ENCODE measurements at regions not wholly inside any gene's neighbourhood (a gene's known extent, or its start where the extent isn't known, plus 50 kb on each side); places are given as distances from the start of the nearest gene placed in this dataset.

- no peak overlapping the region for H4K8ac ChIP-seq (ENCODE audit: low read length)
- no peak overlapping the region for H2BK12ac ChIP-seq (ENCODE audit: low read length in 2 of 2)
- H3K18ac ChIP-seq (ENCODE audit: low read depth in 1 of 2, low read length in 2 of 2) = no peak overlapping the region
- H3K14ac ChIP-seq (ENCODE audit: low read length in 2 of 2) = no peak overlapping the region
- no peak overlapping the region for H2BK120ac ChIP-seq (ENCODE audit: low read depth, low read length)
- no peaks in the 10 kb centered on the region for H3K79me1 ChIP-seq (replicated peaks; ENCODE audit: low read length, poor library complexity, severe bottlenecking)
- no peak for DNase-seq
- no peak overlapping the region for H3K4me2 ChIP-seq (ENCODE audit: low read length, poor library complexity, severe bottlenecking)
- H2BK5ac ChIP-seq (ENCODE audit: low read depth, low read length, poor library complexity, severe bottlenecking) = no peak overlapping the region
- H3K9ac ChIP-seq (ENCODE audit: low read length) = no peak overlapping the region
- H3K9me3 ChIP-seq (ENCODE audit: control insufficient read depth, low read length) = no peaks in the 10 kb centered on the region
- H2BK15ac ChIP-seq (ENCODE audit: low read depth, poor library complexity, severe bottlenecking) = no peak overlapping the region
- no peaks in the 10 kb centered on the region for H3K36me3 ChIP-seq (ENCODE audit: control insufficient read depth in 1 of 2, insufficient read depth in 2 of 2, low read depth in 1 of 2, low read length in 2 of 2)
- no peak overlapping the region for H3K23ac ChIP-seq (ENCODE audit: low read length in 2 of 2)
- no peak overlapping the region for H3K27ac ChIP-seq (ENCODE audit: low read length, poor library complexity, severe bottlenecking)
- H2AK5ac ChIP-seq (ENCODE audit: low read length, severe bottlenecking) = no peak overlapping the region
- no peak overlapping the region for H3K4ac ChIP-seq (ENCODE audit: low read depth in 1 of 2, low read length in 2 of 2)
- H4K91ac ChIP-seq (ENCODE audit: low read length) = no peak overlapping the region
- H2AFZ ChIP-seq (ENCODE audit: low read depth, low read length) = no peak overlapping the region
- 67% methylated on average over 2 of the region's 2 CpGs for WGBS
- no peak overlapping the region for H3K4me3 ChIP-seq (ENCODE audit: insufficient read depth in 1 of 2, low read depth in 1 of 2, low read length in 2 of 2)
- no peaks in the 10 kb centered on the region for H3K4me1 ChIP-seq (ENCODE audit: control insufficient read depth, insufficient read depth, low read depth, low read length)
- no peaks in the 10 kb centered on the region for H3K27me3 ChIP-seq (ENCODE audit: control insufficient read depth in 1 of 2, insufficient read depth in 1 of 2, low read length in 2 of 2)
Measured at GRCh38 chr11:128250482-128250881, 336.9 kb downstream of the ETS1 start.

GRCh38 chr11:128246810-128247594, 340.4 kb downstream of the ETS1 start:
- Histone ChIP-seq H3K9me3 (ENCODE audit: control insufficient read depth, low read length) (no peaks in the 10 kb centered on the region), H2AK5ac (ENCODE audit: low read length, severe bottlenecking) (no peak overlapping the region), H2AFZ (ENCODE audit: low read depth, low read length) (peak overlapping the region; percentile 74), H4K91ac (ENCODE audit: low read length) (peak overlapping the region; percentile 18), H2BK15ac (ENCODE audit: low read depth, poor library complexity, severe bottlenecking) (no peak overlapping the region), H2BK12ac (ENCODE audit: low read length in 2 of 2) (peak overlapping the region; percentile 18 to 58), H3K18ac (ENCODE audit: low read depth in 1 of 2, low read length in 2 of 2) (peak overlapping the region; percentile 45 to 91), H3K27ac (ENCODE audit: low read length, poor library complexity, severe bottlenecking) (no peak overlapping the region), H2BK120ac (ENCODE audit: low read depth, low read length) (no peak overlapping the region), H3K4me1 (ENCODE audit: control insufficient read depth, insufficient read depth, low read depth, low read length) (no peaks in the 10 kb centered on the region), H3K36me3 (ENCODE audit: control insufficient read depth in 1 of 2, insufficient read depth in 2 of 2, low read depth in 1 of 2, low read length in 2 of 2) (no peaks in the 10 kb centered on the region), H3K4me3 (ENCODE audit: insufficient read depth in 1 of 2, low read depth in 1 of 2, low read length in 2 of 2) (no peak overlapping the region), H3K9ac (ENCODE audit: low read length) (peak overlapping the region; percentile 31), H4K8ac (ENCODE audit: low read length) (no peak overlapping the region), H3K79me1 (replicated peaks; ENCODE audit: low read length, poor library complexity, severe bottlenecking) (no peaks in the 10 kb centered on the region), H3K4ac (ENCODE audit: low read depth in 1 of 2, low read length in 2 of 2) (peak overlapping the region in 1 of 2 experiments; percentile 76), H3K23ac (ENCODE audit: low read length in 2 of 2) (no peak overlapping the region), H3K4me2 (ENCODE audit: low read length, poor library complexity, severe bottlenecking) (no peak overlapping the region), H3K27me3 (ENCODE audit: control insufficient read depth in 1 of 2, insufficient read depth in 1 of 2, low read length in 2 of 2) (no peaks in the 10 kb centered on the region), H2BK5ac (ENCODE audit: low read depth, low read length, poor library complexity, severe bottlenecking) (no peak overlapping the region), H3K14ac (ENCODE audit: low read length in 2 of 2) (peak overlapping the region in 1 of 2 experiments; percentile 55)
- DNase-seq = no peak
- 45% methylated on average over 6 of the region's 6 CpGs for WGBS

GRCh38 chr11:128246364-128246801, 341.0 kb downstream of the ETS1 start:
- peak overlapping the region in 1 of 2 experiments; percentile 55 for H3K14ac ChIP-seq (ENCODE audit: low read length in 2 of 2)

GRCh38 chr11:128244871-128245270, 342.5 kb downstream of the ETS1 start:
- no peak overlapping the region for H2BK120ac ChIP-seq (ENCODE audit: low read depth, low read length)
- no peaks in the 10 kb centered on the region for H3K36me3 ChIP-seq (ENCODE audit: control insufficient read depth in 1 of 2, insufficient read depth in 2 of 2, low read depth in 1 of 2, low read length in 2 of 2)
- H3K27ac ChIP-seq (ENCODE audit: low read length, poor library complexity, severe bottlenecking) = no peak overlapping the region
- H2BK15ac ChIP-seq (ENCODE audit: low read depth, poor library complexity, severe bottlenecking) = no peak overlapping the region
- no peak overlapping the region for H3K4ac ChIP-seq (ENCODE audit: low read depth in 1 of 2, low read length in 2 of 2)
- H3K4me2 ChIP-seq (ENCODE audit: low read length, poor library complexity, severe bottlenecking) = no peak overlapping the region
- H4K8ac ChIP-seq (ENCODE audit: low read length) = no peak overlapping the region
- H3K79me1 ChIP-seq (replicated peaks; ENCODE audit: low read length, poor library complexity, severe bottlenecking) = no peaks in the 10 kb centered on the region
- no peaks in the 10 kb centered on the region for H3K27me3 ChIP-seq (ENCODE audit: control insufficient read depth in 1 of 2, insufficient read depth in 1 of 2, low read length in 2 of 2)
- no peak overlapping the region for H2BK5ac ChIP-seq (ENCODE audit: low read depth, low read length, poor library complexity, severe bottlenecking)
- no peaks in the 10 kb centered on the region for H3K9me3 ChIP-seq (ENCODE audit: control insufficient read depth, low read length)
- no peaks in the 10 kb centered on the region for H3K4me1 ChIP-seq (ENCODE audit: control insufficient read depth, insufficient read depth, low read depth, low read length)
- no peak overlapping the region for H4K91ac ChIP-seq (ENCODE audit: low read length)
- no peak overlapping the region for H3K23ac ChIP-seq (ENCODE audit: low read length in 2 of 2)
- H2AFZ ChIP-seq (ENCODE audit: low read depth, low read length) = no peak overlapping the region
- H3K18ac ChIP-seq (ENCODE audit: low read depth in 1 of 2, low read length in 2 of 2) = peak overlapping the region in 1 of 2 experiments; percentile 48
- WGBS = 96% methylated on average over 4 of the region's 5 CpGs
- H3K4me3 ChIP-seq (ENCODE audit: insufficient read depth in 1 of 2, low read depth in 1 of 2, low read length in 2 of 2) = no peak overlapping the region
- DNase-seq = peak; percentile 12
- no peak overlapping the region for H3K9ac ChIP-seq (ENCODE audit: low read length)
- H2BK12ac ChIP-seq (ENCODE audit: low read length in 2 of 2) = no peak overlapping the region
- H2AK5ac ChIP-seq (ENCODE audit: low read length, severe bottlenecking) = no peak overlapping the region
- H3K14ac ChIP-seq (ENCODE audit: low read length in 2 of 2) = peak overlapping the region in 1 of 2 experiments; percentile 28

More at GRCh38 chr11:128246364-128246801, 341.0 kb downstream of the ETS1 start:
- Histone ChIP-seq H3K4me2 (ENCODE audit: low read length, poor library complexity, severe bottlenecking) (no peak overlapping the region), H3K79me1 (replicated peaks; ENCODE audit: low read length, poor library complexity, severe bottlenecking) (no peaks in the 10 kb centered on the region), H2AK5ac (ENCODE audit: low read length, severe bottlenecking) (no peak overlapping the region), H3K18ac (ENCODE audit: low read depth in 1 of 2, low read length in 2 of 2) (peak overlapping the region; percentile 45 to 91), H4K91ac (ENCODE audit: low read length) (peak overlapping the region; percentile 18), H3K4me1 (ENCODE audit: control insufficient read depth, insufficient read depth, low read depth, low read length) (no peaks in the 10 kb centered on the region), H3K9ac (ENCODE audit: low read length) (peak overlapping the region; percentile 31), H3K9me3 (ENCODE audit: control insufficient read depth, low read length) (no peaks in the 10 kb centered on the region), H2BK12ac (ENCODE audit: low read length in 2 of 2) (peak overlapping the region; percentile 18 to 58), H3K23ac (ENCODE audit: low read length in 2 of 2) (no peak overlapping the region), H2BK120ac (ENCODE audit: low read depth, low read length) (no peak overlapping the region), H2BK5ac (ENCODE audit: low read depth, low read length, poor library complexity, severe bottlenecking) (no peak overlapping the region), H3K27ac (ENCODE audit: low read length, poor library complexity, severe bottlenecking) (no peak overlapping the region), H2AFZ (ENCODE audit: low read depth, low read length) (peak overlapping the region; percentile 74), H4K8ac (ENCODE audit: low read length) (no peak overlapping the region), H3K4me3 (ENCODE audit: insufficient read depth in 1 of 2, low read depth in 1 of 2, low read length in 2 of 2) (no peak overlapping the region), H3K4ac (ENCODE audit: low read depth in 1 of 2, low read length in 2 of 2) (peak overlapping the region in 1 of 2 experiments; percentile 76), H3K27me3 (ENCODE audit: control insufficient read depth in 1 of 2, insufficient read depth in 1 of 2, low read length in 2 of 2) (no peaks in the 10 kb centered on the region), H3K36me3 (ENCODE audit: control insufficient read depth in 1 of 2, insufficient read depth in 2 of 2, low read depth in 1 of 2, low read length in 2 of 2) (no peaks in the 10 kb centered on the region), H2BK15ac (ENCODE audit: low read depth, poor library complexity, severe bottlenecking) (no peak overlapping the region)
- 26% methylated on average over 8 of the region's 8 CpGs for WGBS
- peak; percentile 73 for DNase-seq

Data from mesenchymal stem cell (in vitro differentiated cells and primary cell).